ENCODE measurements at regions not wholly inside any gene's neighbourhood (a gene's known extent, or its start where the extent isn't known, plus 50 kb on each side); places are given as distances from the start of the nearest gene placed in this dataset.

DNA sequence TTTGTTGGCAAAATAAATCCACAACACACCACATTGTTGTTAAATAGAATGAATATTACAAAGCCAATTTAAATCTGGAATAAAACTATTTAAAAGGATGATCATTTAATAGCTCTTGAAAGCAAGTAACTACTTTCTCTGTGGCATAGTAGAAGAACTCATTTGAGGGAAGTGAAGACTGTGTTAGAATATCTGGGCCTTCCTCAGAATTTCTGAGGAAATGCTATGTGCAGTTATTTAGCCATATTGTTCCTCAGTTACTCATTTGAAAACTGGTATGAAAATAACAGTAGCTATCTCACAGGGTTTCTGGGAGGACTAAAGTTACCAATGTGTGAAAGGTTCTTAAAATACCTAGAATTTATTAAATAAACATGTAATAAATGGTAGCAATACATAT lies 595.8 kb downstream of the PSAT1 start:
- TF ChIP-seq, protein P1, sequence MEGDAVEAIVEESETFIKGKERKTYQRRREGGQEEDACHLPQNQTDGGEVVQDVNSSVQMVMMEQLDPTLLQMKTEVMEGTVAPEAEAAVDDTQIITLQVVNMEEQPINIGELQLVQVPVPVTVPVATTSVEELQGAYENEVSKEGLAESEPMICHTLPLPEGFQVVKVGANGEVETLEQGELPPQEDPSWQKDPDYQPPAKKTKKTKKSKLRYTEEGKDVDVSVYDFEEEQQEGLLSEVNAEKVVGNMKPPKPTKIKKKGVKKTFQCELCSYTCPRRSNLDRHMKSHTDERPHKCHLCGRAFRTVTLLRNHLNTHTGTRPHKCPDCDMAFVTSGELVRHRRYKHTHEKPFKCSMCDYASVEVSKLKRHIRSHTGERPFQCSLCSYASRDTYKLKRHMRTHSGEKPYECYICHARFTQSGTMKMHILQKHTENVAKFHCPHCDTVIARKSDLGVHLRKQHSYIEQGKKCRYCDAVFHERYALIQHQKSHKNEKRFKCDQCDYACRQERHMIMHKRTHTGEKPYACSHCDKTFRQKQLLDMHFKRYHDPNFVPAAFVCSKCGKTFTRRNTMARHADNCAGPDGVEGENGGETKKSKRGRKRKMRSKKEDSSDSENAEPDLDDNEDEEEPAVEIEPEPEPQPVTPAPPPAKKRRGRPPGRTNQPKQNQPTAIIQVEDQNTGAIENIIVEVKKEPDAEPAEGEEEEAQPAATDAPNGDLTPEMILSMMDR (conservative IDR thresholded peaks at IDR 0.05 in 1 of 2, IDR thresholded peaks at IDR 0.05 in 1 of 2; ENCODE audit: extremely low read depth in 1 of 2, insufficient read depth in 1 of 2, low read depth in 1 of 2, low read length in 2 of 2), result no peak
- TF ChIP-seq EZH2 (IDR thresholded peaks at IDR 0.05; ENCODE audit: borderline replicate concordance, low read length), result no peak
